ENCODE measurements at regions not wholly inside any gene's neighbourhood (a gene's known extent, or its start where the extent isn't known, plus 50 kb on each side); places are given as distances from the start of the nearest gene placed in this dataset.

DNA sequence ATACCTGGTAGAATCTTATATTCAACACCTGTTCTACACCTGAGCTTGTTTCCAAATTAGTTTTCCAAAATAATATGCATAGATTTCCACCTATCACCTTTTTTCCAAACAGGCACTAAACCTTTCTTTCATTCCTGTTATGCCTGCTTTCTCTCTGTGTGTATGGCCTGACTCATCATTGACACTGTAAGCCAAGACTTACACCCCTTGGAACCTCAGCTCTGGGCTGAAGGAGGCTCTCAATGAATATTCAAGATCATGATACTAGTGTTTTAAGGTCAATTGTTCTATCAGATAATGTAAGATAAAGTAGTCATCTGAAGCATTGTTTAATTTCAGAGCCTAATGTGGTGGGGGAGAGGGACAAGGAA lies 1193.3 kb downstream of the FLRT2 start:
- Mint-ChIP-seq H3K27me3 (ENCODE audit: insufficient read depth) (no peaks in the 10 kb centered on the region), H3K4me3 (peak overlapping the region; percentile 19), H3K9me3 (peaks cover 5% of the 10 kb centered on the region), H3K36me3 (ENCODE audit: low read depth) (no peaks in the 10 kb centered on the region), H3K27ac (no peak overlapping the region), H3K4me1 (peaks cover 42% of the 10 kb centered on the region)
- H3K9ac ChIP-seq (ENCODE audit: extremely low read depth, low read length, poor library complexity, severe bottlenecking): no peak overlapping the region
- no peak overlapping the region for H3K27ac ChIP-seq (ENCODE audit: low read depth, low read length)
- H3K4me3 ChIP-seq (ENCODE audit: low read length): peak overlapping the region; percentile 37
- peaks cover 10% of the 10 kb centered on the region for H3K4me1 ChIP-seq (ENCODE audit: control insufficient read depth, insufficient read depth, low read length)
- no peak for DNase-seq
- TF ChIP-seq, protein P1, sequence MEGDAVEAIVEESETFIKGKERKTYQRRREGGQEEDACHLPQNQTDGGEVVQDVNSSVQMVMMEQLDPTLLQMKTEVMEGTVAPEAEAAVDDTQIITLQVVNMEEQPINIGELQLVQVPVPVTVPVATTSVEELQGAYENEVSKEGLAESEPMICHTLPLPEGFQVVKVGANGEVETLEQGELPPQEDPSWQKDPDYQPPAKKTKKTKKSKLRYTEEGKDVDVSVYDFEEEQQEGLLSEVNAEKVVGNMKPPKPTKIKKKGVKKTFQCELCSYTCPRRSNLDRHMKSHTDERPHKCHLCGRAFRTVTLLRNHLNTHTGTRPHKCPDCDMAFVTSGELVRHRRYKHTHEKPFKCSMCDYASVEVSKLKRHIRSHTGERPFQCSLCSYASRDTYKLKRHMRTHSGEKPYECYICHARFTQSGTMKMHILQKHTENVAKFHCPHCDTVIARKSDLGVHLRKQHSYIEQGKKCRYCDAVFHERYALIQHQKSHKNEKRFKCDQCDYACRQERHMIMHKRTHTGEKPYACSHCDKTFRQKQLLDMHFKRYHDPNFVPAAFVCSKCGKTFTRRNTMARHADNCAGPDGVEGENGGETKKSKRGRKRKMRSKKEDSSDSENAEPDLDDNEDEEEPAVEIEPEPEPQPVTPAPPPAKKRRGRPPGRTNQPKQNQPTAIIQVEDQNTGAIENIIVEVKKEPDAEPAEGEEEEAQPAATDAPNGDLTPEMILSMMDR (conservative IDR thresholded peaks at IDR 0.05): no peak
- no peaks in the 10 kb centered on the region for H3K27me3 ChIP-seq (ENCODE audit: control insufficient read depth, insufficient read depth, low read length, poor library complexity, severe bottlenecking)
- no peaks in the 10 kb centered on the region for H3K36me3 ChIP-seq (ENCODE audit: control insufficient read depth, insufficient read depth, low read length)
- H3K9me3 ChIP-seq (ENCODE audit: control insufficient read depth, low read length): peaks cover 18% of the 10 kb centered on the region

DNA sequence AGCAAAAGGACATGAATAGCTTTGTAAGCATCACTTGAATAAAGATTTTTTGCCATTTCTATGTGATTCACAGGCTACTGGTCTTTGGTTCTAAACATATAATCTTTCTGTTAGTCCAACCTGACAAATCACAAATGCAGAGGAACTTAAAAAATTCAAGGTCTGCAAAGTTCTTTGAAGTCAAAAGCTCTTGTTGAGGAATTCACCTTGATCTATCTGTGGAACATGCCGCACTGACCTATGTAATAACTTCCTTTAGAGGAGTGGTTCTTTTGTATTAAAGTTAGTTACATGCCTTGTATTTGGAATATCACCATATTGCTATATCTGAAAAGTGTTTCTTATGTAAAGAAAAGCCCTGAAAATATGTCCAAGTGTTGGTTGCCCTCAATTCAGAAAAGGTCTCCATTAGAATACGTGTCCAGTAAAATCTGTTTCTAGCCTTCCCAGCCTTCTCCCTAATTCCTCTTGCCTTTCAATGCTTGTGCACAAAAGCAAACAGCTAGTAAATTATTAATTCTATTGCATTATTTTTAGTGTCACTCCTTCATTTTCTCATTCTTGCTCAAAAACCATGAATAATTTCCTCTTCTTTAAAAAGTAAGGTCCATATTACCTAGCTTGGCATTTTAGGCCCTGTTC lies 1192.8 kb downstream of the FLRT2 start:
- Histone ChIP-seq H3K9ac (ENCODE audit: extremely low read depth, low read length, poor library complexity, severe bottlenecking) (no peak overlapping the region), H3K4me1 (ENCODE audit: control insufficient read depth, insufficient read depth, low read length) (peaks cover 11% of the 10 kb centered on the region), H3K36me3 (ENCODE audit: control insufficient read depth, insufficient read depth, low read length) (no peaks in the 10 kb centered on the region), H3K27ac (ENCODE audit: low read depth, low read length) (no peak overlapping the region), H3K9me3 (ENCODE audit: control insufficient read depth, low read length) (peaks cover 18% of the 10 kb centered on the region), H3K4me3 (ENCODE audit: low read length) (no peak overlapping the region), H3K27me3 (ENCODE audit: control insufficient read depth, insufficient read depth, low read length, poor library complexity, severe bottlenecking) (no peaks in the 10 kb centered on the region)
- Mint-ChIP-seq H3K9me3 (peaks cover 5% of the 10 kb centered on the region), H3K27me3 (ENCODE audit: insufficient read depth) (no peaks in the 10 kb centered on the region), H3K4me3 (no peak overlapping the region), H3K4me1 (peaks cover 42% of the 10 kb centered on the region), H3K36me3 (ENCODE audit: low read depth) (no peaks in the 10 kb centered on the region), H3K27ac (no peak overlapping the region)
- 100% methylated on average over 2 of the region's 2 CpGs for WGBS, 2 experiments (ENCODE audit: insufficient coverage in 1 of 2, insufficient read length in 1 of 2)
- DNase-seq: no peak
- TF ChIP-seq, protein P1 (conservative IDR thresholded peaks at IDR 0.05): no peak

DNA sequence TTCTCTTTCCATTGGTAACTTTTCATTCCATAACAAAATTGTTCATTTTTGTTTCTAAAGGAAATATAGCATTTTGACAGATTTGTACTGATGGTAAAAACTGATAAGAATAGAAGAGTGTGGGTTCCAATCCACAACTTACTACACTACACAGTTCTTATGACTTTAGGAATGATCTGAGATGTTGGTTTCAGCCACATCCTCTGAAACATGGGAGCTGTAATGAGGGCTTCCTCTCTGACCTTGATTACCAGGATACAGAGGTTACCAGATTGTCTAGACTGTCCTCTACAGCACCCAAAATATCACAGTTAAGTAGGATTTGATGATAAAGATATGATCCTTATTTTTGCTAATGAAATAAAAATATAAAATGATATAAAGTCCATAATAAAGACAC lies 1184.6 kb downstream of the FLRT2 start:
- Mint-ChIP-seq H3K9me3 (no peaks in the 10 kb centered on the region), H3K27me3 (ENCODE audit: insufficient read depth) (no peaks in the 10 kb centered on the region), H3K27ac (no peak overlapping the region), H3K36me3 (ENCODE audit: low read depth) (peaks cover 3% of the 10 kb centered on the region), H3K4me1 (peaks cover 18% of the 10 kb centered on the region), H3K4me3 (no peak overlapping the region)
- no peak for DNase-seq
- H3K27ac ChIP-seq (ENCODE audit: low read depth, low read length): no peak overlapping the region
- no peaks in the 10 kb centered on the region for H3K27me3 ChIP-seq (ENCODE audit: control insufficient read depth, insufficient read depth, low read length, poor library complexity, severe bottlenecking)
- no peaks in the 10 kb centered on the region for H3K9me3 ChIP-seq (ENCODE audit: control insufficient read depth, low read length)
- no peak overlapping the region for H3K4me3 ChIP-seq (ENCODE audit: low read length)
- no peak overlapping the region for H3K9ac ChIP-seq (ENCODE audit: extremely low read depth, low read length, poor library complexity, severe bottlenecking)
- H3K36me3 ChIP-seq (ENCODE audit: control insufficient read depth, insufficient read depth, low read length): no peaks in the 10 kb centered on the region
- TF ChIP-seq, protein P1 (conservative IDR thresholded peaks at IDR 0.05): no peak
- H3K4me1 ChIP-seq (ENCODE audit: control insufficient read depth, insufficient read depth, low read length): peaks cover 4% of the 10 kb centered on the region

All from endodermal cell (in vitro differentiated cells).